ENCODE measurements at regions not wholly inside any gene's neighbourhood (a gene's known extent, or its start where the extent isn't known, plus 50 kb on each side); places are given as distances from the start of the nearest gene placed in this dataset.

DNA sequence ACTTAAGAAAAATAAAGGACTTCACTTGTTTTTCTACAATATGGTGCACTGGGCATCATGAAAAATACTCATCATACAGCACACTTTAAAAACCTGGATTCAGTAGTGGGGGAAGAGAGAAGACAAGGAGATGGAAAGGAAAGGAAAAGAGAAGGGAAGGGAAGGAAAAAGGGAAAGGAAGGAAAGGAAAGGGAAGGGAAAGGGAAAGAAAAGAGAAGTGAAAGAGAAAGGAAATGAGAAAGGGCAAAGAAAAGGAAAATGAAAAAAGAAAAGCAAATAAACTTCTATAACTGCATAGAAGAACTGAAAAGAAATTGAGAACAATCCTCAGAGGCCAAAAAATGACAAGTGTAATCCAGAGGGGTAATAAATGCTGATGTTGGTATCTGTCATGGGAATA, 388.1 kb upstream of the PKDCC start:
- no peak overlapping the region for H3K4me3 ChIP-seq

DNA sequence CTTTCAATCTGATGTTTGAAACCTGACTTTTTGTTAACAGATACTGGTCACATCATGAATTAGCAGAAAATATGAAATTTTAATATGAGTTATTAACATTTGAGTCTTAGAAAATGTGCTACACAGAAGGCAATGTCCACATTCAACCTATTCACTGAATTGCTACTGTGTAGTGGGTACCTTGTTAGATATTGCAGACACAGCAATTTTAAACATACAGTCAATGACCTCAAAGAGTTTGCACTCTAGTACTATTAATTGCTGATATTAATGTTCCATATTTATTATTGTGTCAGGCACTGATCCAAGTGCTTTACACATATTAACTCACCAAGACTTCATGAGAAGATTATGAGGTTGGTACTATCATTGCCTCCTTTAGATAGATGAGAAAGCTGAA, 385.4 kb upstream of the PKDCC start:
- Histone ChIP-seq H3K4me3 (no peak overlapping the region), H3K4me1 (0 out of 2 replicates have a peak, but pooled peaks cover 4% of the 10 kb centered on the region), H3K9me3 (replicated peaks) (no peaks in the 10 kb centered on the region), H3K27me3 (no peaks in the 10 kb centered on the region; the same call in 1 of the 2 replicates), H3K36me3 (no peaks in the 10 kb centered on the region), H3K27ac (no peak overlapping the region)
- no peak for DNase-seq

More for the DNA sequence above, 388.1 kb upstream of the PKDCC start:
- H3K27ac ChIP-seq: no peak overlapping the region
- H3K9me3 ChIP-seq (replicated peaks): no peaks in the 10 kb centered on the region
- no peaks in the 10 kb centered on the region for H3K36me3 ChIP-seq
- DNase-seq: no peak
- H3K27me3 ChIP-seq: no peaks in the 10 kb centered on the region; the same call in 1 of the 2 replicates
- 0 out of 2 replicates have a peak, but pooled peaks cover 4% of the 10 kb centered on the region for H3K4me1 ChIP-seq

DNA sequence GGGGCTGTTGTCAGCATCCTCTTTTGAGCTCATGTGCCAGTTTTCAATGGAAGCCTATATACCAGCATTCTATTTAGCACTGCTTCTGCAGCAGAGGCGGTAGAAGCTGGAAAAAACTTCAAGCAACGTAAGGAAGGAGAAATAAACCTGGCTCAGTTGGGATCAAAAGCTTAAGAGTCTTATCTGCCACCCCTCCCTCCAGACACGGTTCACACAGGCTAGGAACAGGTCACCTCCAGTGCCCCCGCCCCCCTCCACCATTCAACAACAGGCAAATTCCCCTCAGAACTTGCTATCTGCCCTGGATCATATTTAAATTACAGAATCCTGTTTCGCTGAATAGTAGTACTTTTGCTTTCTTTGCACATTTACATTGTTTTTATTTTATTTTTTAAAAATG, 384.8 kb upstream of the PKDCC start:
- no peak overlapping the region for H3K27ac ChIP-seq
- no peak for DNase-seq

DNA sequence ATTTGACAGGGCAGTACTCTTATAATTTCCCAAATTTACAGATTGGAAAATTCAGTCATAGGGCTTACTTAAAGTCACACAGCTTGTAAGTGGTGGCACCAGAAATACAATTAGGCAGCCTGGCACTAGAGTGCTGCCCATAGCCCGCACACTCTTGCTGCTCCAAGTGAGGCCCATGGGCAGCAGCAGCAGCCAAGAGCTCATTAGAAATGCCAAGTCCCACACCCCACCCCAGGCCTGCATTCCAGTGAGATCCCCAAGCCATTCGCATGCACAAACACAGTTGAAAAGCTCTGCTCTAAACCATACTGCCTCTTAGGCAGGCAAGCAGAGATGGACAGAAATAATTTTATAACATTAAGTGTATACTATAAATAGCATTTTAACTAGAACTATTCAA, 379.3 kb upstream of the PKDCC start:
- Histone ChIP-seq H3K4me3 (no peak overlapping the region), H3K4me1 (0 out of 2 replicates have a peak, but pooled peaks cover 4% of the 10 kb centered on the region), H3K36me3 (no peaks in the 10 kb centered on the region), H3K27me3 (peaks cover 17% of the 10 kb centered on the region; the same call in 1 of the 2 replicates), H3K9me3 (replicated peaks) (no peaks in the 10 kb centered on the region), H3K27ac (no peak overlapping the region)
- DNase-seq: no peak

More for the DNA sequence above, 384.8 kb upstream of the PKDCC start:
- Histone ChIP-seq H3K27me3 (no peaks in the 10 kb centered on the region; the same call in 1 of the 2 replicates), H3K4me3 (no peak overlapping the region), H3K4me1 (0 out of 2 replicates have a peak, but pooled peaks cover 4% of the 10 kb centered on the region), H3K9me3 (replicated peaks) (no peaks in the 10 kb centered on the region), H3K36me3 (no peaks in the 10 kb centered on the region)

DNA sequence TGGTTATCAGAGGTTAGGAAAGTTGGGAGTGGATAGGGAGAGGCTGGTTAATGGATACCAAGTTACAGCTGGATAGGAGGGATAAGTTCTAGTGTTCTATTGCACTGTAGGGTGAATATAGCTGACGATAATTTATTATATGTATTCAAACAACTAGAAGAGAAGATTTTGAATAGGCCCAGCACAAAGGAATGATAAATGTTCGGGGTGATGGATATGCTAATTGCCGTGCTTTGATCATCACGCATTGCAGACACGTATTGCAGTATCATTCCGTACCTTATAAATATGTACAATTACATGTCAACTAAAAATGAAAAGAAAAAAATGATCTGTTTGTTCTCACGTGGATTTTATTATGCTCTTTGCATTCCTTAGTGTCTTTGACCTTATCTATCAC, 369.2 kb upstream of the PKDCC start:
- no peaks in the 10 kb centered on the region for H3K27me3 ChIP-seq
- H3K4me3 ChIP-seq: no peak overlapping the region
- DNase-seq: no peak
- H3K9me3 ChIP-seq (replicated peaks): no peaks in the 10 kb centered on the region
- H3K4me1 ChIP-seq: no peaks in the 10 kb centered on the region
- no peaks in the 10 kb centered on the region for H3K36me3 ChIP-seq
- H3K27ac ChIP-seq: no peak overlapping the region

DNA sequence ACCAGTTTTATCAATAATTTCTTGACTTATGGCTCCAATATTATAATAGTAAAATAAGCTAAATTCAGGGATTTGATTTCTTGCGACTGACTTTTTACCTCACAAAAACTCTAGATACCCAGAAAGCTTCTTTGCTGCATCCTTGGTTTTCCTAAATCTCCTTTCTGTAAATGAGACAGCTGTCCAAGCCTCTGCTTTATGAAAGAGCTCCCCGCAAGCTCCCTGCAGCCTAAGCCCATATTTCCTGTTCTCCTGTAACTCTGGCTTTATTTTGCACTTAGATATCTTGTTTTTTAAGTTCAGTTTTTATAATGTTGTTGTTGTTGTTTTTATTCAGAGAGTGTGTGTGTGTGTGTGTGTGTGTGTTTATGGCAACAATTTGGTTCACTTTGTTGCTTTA, 361.7 kb upstream of the PKDCC start:
- Histone ChIP-seq H3K4me3 (no peak overlapping the region), H3K4me1 (peaks cover 5% of the 10 kb centered on the region)
- peak in 1 of 2 experiments; percentile 57 for DNase-seq

DNA sequence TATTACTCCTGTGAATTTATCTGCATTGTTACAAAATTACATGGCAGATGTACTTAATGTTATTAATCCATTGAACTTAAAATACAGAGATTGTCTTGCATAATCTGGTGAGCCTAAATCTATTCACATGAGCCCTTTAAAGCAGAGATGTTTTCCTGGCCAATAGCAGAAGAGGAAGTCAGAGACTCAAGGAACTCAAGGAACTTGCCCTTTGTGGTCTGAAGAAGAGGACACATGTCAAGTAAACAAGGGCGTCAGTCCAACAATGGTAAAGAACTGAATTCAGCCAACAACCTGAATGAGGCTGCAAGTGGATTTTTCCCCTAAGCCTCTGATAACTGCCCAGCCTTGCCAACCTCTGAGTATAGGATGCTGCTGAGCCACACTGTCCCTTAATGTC, 356.3 kb upstream of the PKDCC start:
- H3K36me3 ChIP-seq: no peaks in the 10 kb centered on the region
- H3K27ac ChIP-seq: no peak overlapping the region
- no peak for DNase-seq

More for the DNA sequence above, 361.7 kb upstream of the PKDCC start:
- Histone ChIP-seq H3K27me3 (no peaks in the 10 kb centered on the region), H3K9me3 (replicated peaks) (no peaks in the 10 kb centered on the region), H3K36me3 (no peaks in the 10 kb centered on the region), H3K27ac (no peak overlapping the region)

DNA sequence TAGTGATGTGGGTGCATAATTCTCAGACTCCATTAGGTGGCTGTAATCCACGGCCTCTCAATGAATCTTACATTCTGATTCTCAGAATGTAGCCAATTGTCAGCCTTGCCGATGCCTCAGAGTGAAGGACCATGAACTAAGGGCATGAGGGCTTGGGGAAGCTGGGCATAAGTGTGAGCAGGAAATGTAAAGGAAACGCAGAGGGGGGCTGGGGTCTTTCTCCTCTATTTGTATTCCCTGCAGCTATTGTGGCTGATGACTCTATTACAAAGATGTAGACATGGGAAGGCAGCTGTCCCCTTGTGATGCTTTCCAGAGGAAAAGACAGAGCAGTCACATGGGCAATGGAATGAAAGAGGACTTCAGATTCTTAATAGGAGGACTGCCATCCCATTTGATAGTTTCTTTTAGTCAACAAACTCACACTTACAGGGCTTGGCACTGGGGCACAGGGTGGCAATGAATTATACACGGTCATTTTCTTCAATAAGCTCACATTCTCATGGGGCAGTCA, 353.2 kb upstream of the PKDCC start:
- H3K36me3 ChIP-seq: no peaks in the 10 kb centered on the region
- no peaks in the 10 kb centered on the region for H3K4me1 ChIP-seq
- H3K9me3 ChIP-seq (replicated peaks): no peaks in the 10 kb centered on the region
- H3K27ac ChIP-seq: no peak overlapping the region
- no peaks in the 10 kb centered on the region for H3K27me3 ChIP-seq
- peak in 1 of 2 experiments; percentile 16 for DNase-seq
- H3K4me3 ChIP-seq: no peak overlapping the region

More for the DNA sequence above, 356.3 kb upstream of the PKDCC start:
- H3K9me3 ChIP-seq (replicated peaks): no peaks in the 10 kb centered on the region
- peaks cover 2% of the 10 kb centered on the region; the same call in 1 of the 2 replicates for H3K4me1 ChIP-seq
- no peaks in the 10 kb centered on the region for H3K27me3 ChIP-seq
- no peak overlapping the region for H3K4me3 ChIP-seq

DNA sequence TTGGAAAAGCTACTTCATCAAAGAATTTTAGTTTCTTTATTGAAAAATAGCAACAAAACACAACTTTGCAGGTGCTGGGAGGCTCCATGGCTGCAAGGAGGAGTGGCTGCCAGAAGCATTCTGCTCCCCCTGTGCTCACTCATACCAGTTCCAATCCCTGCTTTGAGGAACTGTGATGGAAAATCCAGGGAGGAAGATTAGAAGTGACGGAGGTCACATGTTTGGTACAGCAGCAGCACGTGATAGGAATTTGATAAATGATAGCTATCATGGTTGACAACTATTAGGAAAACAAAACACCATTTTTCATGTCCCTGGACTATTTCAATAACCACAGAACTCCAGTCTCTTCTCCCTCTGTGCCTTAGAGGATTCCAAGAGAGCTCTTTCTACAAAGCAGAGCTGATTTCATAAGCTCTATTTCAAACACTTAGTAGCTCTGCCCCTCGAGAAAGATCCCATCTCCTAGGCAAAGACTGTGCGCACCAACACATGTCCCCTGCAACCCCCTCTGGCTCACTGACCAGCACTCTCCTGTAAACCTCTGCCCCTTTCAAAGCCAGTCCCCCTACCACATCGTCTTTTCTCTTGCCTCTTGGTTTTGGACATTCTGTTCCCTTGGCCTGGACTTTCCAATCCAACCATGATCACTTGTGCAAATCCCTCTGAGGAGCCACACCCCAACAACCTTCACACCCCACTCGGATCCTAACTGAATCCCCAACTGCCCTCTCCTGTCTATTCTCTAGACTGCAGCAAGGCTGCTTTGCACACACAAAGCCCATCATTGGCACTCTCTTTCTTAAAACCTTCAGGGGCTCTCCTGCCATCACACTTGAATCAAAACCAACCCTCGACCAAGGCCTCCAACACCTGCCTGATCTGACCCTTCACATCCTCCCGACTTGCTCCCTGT, 352.4 kb upstream of the PKDCC start:
- H3K36me3 ChIP-seq: no peaks in the 10 kb centered on the region
- H3K4me1 ChIP-seq: no peaks in the 10 kb centered on the region
- H3K27ac ChIP-seq: no peak overlapping the region
- no peaks in the 10 kb centered on the region for H3K9me3 ChIP-seq (replicated peaks)
- no peak overlapping the region for H3K4me3 ChIP-seq
- no peaks in the 10 kb centered on the region for H3K27me3 ChIP-seq
- no peak for DNase-seq

DNA sequence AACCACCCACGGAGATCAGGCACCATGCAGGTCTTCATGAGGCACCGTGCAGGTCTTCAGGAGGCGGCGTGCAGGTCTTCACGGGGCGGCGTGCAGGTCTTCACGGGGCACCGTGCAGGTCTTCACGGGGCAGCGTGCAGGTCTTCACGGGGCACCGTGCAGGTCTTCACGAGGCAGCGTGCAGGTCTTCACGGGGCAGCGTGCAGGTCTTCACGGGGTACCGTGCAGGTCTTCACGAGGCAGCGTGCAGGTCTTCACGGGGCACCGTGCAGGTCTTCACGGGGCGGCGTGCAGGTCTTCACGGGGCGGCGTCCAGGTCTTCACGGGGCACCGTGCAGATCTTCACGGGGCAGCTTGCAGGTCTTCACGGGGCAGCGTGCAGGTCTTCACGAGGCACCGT, 350.4 kb upstream of the PKDCC start:
- Histone ChIP-seq H3K27me3 (no peaks in the 10 kb centered on the region), H3K4me3 (no peak overlapping the region), H3K9me3 (replicated peaks) (no peaks in the 10 kb centered on the region), H3K27ac (no peak overlapping the region), H3K36me3 (no peaks in the 10 kb centered on the region), H3K4me1 (no peaks in the 10 kb centered on the region)
- no peak for DNase-seq

DNA sequence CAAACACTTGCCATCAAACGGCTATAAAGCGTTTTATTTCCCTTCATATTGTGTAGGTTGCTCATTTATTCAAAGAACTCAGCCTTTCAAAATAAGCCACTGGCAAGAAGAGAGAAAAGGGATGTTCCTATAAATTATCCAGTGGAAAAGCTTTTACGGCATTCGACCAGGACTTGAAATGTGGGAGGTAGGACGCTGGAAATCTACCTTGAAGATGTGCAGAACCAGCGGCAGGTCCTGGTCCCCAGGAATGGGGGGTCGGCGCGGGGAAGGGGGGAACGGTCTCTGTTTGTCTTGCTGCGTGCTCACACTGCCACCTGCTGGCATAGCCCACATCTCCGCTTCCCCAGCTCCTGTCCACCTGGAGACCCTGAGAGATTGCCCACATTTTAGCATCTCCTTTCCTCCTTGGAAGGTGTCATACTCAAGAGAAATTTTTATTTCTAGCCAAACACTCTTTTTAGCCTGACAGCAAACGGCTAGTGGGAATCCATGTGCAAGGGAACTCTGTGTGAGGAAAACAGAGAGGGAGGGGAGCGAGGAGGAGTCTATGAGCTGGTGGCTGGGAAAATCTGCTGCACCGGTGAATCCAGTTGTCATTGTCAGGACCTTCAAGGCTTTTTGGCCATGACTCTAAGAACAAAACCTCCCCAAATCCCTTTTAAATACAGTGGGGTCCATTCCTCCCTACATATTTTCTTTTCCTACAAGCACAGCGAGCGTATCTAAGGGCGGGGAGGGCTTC, 349.0 kb upstream of the PKDCC start:
- no peaks in the 10 kb centered on the region for H3K9me3 ChIP-seq (replicated peaks)
- no peak overlapping the region for H3K4me3 ChIP-seq
- no peaks in the 10 kb centered on the region for H3K4me1 ChIP-seq
- no peaks in the 10 kb centered on the region for H3K27me3 ChIP-seq
- H3K36me3 ChIP-seq: no peaks in the 10 kb centered on the region
- no peak overlapping the region for H3K27ac ChIP-seq
- peak; percentile 22 to 43 for DNase-seq

DNA sequence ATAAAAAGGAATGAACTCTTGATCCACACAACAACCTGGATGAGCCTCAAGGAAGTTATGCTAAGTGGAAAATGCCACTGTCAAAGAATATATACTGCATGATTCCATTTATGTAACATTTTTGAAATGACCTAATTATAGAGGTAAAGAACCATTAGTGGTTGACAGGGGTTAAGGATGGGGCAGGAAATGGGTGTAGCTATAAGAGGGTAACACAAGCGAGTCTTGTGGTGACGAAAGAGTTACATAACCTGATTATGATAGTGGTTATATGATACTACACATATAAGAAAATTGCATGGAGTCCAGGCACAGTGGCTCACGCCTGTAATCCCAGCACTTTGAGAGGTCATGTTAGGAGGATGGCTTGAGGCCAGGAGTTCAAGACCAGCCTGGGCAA, 346.6 kb upstream of the PKDCC start:
- no peaks in the 10 kb centered on the region for H3K27me3 ChIP-seq
- no peaks in the 10 kb centered on the region for H3K4me1 ChIP-seq
- H3K36me3 ChIP-seq: no peaks in the 10 kb centered on the region
- H3K9me3 ChIP-seq (replicated peaks): no peaks in the 10 kb centered on the region
- H3K27ac ChIP-seq: no peak overlapping the region
- no peak for DNase-seq
- no peak overlapping the region for H3K4me3 ChIP-seq

DNA sequence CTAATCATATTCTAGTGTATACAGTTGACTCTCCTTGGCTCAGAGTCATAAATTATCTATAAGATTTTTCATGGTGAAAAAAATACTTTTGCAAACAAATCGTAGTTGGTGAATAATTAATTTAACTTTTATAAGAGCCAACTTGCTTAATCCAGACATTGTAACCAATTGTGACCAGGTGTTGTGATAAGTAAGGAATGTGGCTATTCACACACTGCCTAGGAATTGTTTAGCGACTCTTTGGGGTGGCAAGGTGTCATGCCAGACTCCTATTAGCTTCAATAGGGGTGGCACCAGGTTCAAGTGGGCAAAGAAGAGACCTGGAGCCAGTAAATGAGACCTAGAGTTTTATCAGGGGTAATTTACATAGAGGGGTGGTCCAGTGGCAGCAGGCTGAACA, 344.7 kb upstream of the PKDCC start:
- H3K27ac ChIP-seq: no peak overlapping the region
- no peaks in the 10 kb centered on the region for H3K9me3 ChIP-seq (replicated peaks)
- no peak overlapping the region for H3K4me3 ChIP-seq
- DNase-seq: no peak
- H3K4me1 ChIP-seq: no peaks in the 10 kb centered on the region
- no peaks in the 10 kb centered on the region for H3K27me3 ChIP-seq
- H3K36me3 ChIP-seq: no peaks in the 10 kb centered on the region

DNA sequence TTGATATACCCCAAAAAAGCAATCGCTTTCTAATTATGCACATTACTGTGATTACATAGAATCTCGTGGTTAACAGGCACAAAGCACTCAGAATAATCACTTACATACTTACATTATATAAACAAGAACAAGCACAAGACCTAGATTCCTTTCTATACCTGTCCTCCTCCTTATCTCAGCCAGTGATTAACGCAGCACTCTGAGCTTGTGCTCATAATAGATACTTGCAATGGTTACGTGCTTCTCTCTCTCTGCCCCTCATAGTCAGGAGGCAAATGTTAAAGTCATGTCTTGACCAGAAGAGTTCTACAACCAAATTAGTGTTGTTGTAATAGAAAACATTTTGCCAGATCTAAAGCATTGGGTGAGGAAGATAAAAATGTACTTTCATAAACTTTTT, 342.2 kb upstream of the PKDCC start:
- Histone ChIP-seq H3K9me3 (replicated peaks) (no peaks in the 10 kb centered on the region), H3K27ac (no peak overlapping the region), H3K36me3 (no peaks in the 10 kb centered on the region), H3K4me3 (no peak overlapping the region), H3K4me1 (no peaks in the 10 kb centered on the region), H3K27me3 (no peaks in the 10 kb centered on the region)
- no peak for DNase-seq

DNA sequence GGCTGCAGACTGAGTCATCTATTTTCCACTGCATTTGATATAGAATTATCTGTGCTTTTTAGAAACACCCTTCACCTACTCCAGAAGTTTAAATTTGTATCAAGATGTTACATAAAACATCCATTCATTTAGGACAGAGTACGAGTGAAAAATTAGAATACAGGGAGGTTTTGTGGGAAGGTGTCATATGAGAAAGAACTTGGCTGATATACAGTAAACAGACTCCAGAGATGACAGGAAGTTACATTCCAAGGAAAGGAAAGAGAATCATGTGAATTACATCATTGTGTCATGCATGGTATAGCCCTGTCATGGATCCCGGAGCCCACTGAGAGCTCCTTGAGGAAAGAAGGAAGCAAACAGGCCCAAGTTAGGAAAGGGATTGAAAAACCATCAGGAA, 341.5 kb upstream of the PKDCC start:
- no peak overlapping the region for H3K27ac ChIP-seq
- no peaks in the 10 kb centered on the region for H3K9me3 ChIP-seq (replicated peaks)
- H3K27me3 ChIP-seq: no peaks in the 10 kb centered on the region
- H3K4me1 ChIP-seq: no peaks in the 10 kb centered on the region
- no peak overlapping the region for H3K4me3 ChIP-seq
- no peaks in the 10 kb centered on the region for H3K36me3 ChIP-seq
- no peak for DNase-seq
